Left renal pelvis (tissue), 4 donors: ENCODE measurements at regions not wholly inside any gene's neighbourhood (a gene's known extent, or its start where the extent isn't known, plus 50 kb on each side); places are given as distances from the start of the nearest gene placed in this dataset.
"Not testable (repeated sequence)": the region's sequence is repeated elsewhere in the genome, so short reads cannot be mapped to it uniquely, and the experiment has no call there.

Experiments
- DNase-seq, 4 donors: peaks; one replicate each; pipeline ENCODE4 v3.0.0-alpha.2; 2013; ENCODE audit warnings: low read depth in 4 of 4, low spot score in 3 of 4

DNA sequence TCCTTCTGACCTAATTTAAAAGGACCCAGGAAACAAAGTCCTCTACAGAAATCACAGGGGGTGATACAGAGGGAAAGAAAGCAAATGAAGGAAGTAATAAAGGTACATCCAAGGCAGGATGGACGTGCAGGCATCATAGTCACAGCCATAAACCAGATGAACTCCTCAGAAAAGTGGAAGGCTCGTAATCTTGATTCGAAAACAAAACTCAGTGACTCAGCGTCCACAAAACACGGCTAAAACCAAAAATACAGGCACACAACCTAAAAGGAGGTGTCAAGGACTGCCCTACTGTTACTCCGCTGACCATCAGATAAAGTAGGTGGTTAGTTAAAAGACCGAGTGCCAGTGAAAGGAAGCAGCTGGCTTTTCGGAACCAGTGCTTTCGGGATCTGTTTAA is 81.5 kb downstream of the TRIM69 start:
- not testable (repeated sequence) for DNase-seq

DNA sequence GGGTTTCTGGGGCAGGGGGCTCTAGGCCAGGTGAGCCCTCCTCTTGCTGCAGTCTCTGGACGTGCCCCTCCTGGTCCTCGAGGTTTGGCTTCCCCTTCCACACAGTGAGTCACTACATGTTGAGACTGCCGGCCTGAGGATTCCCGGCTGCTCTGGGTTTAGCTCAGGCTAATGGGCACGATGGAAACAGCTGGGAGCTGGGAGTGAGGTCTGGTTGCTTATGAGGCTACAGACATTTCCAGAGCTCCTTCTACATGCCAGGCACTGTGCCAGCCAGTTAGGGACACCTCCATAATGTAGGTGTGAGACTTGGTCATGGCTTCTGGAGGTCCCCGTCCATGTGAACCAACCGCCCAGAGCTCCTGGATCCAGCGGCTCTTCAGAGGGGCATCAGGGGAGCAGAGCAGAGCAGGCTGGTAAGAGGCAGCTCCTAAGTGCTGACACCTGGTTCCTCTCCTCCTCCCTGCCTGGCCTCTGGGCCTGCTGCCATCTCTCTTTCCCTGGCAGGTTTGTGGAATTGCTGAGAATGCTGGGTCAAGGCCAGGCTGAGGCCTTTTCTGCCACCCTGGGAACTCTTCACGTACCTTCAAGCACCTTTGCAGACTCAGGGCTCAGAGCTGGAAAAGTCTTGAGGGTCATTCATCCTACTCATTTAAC is 83.1 kb downstream of the TRIM69 start:
- not testable (repeated sequence) for DNase-seq

DNA sequence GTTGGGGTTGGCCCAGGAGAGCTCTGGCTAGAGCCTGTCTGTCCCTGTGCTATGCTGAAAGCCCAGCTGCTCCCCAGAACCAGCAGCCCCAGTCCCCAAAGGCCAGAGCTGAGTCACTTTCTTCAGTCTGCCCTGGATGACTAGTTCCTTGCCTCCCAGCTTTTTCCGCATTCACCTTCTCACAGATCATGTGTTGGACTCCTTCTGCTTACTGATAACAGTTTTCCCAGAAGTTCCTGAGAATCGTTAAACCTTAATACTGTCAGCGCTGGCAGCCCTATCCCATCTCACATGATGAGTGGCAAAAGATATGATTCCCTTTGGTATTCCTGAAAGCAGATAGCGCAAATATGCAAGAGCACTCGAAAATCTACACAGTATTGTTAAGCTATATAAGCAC is 84.2 kb downstream of the TRIM69 start:
- not testable (repeated sequence) for DNase-seq

DNA sequence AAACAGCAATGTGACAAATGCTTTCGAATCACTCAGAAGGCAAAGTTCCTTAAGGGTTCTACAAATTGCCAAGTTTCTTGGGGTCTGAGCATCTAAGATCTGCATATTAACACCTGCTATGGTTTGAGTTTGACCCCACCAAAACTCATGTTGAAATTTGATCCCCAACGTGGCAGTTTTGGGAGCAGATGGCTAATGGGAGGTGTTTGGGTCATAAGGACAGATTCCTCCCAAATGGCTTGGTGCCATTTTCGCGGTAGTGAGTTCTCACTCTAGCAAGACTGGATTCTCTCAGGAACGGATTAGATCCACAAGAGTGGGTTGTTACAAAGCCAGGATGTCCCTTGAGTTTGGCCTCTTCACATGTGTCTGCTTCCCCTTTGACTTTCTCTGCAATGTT is 84.6 kb downstream of the TRIM69 start:
- DNase-seq, result not testable (repeated sequence)

DNA sequence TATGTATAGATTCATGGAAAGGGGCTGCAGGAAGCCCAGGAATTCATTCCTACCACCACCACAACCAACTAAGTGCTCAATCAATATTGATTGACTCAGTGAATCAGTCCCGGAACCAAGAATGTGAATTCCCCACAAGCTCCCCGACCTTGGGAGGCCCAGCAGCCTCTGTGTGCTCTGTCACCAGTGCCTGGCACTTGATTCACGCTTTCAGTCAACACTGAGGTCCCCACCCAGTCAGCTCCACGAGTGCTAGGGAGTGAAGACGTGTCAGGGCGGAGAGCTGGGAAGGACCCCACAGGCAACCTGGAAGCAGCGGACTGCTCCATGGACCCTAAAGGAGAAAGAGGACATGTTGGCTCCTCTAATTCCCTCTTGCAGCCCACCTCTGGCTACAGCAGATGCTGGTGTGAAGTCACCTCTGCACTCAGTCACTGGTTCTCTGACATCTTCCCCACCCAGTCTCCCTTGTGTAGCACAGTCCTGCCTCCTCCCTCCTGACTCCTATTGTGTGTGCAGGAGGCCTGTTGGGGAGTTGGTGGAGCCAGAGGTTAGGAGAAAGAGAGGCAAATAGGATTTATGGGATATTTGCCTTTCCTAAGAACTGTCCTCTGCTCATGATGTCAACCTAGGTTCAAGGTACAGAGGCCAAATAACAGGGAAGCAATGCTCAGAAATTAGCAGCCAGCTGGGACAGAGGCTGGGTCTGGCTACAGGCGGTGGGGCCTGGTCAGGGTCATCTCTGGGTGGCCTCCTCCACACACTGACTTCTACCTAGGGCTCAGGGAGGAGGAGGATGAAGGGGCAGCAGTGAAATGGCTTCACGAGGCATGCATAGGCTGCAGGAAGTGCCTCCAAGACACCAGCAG is 88.2 kb downstream of the TRIM69 start:
- not testable (repeated sequence) for DNase-seq

DNA sequence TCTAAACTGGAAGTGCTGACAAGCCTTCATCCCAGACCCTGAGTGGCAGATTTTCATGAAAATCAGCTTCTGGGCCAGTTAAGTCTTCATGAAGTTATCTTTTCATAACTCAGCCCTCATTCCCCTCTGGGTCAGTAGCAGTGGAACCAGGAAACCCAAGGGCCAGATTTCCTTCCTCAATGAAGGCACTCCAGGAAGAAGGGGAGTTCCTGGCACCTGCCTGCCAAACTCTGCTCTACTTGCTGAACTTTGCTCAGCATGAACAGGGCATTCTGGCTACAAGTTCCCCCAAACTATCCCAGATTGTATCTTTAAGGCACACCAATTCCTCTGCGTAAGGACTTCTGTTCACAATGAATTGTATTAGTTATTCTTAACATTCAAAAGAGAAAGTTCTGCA is 90.3 kb downstream of the TRIM69 start:
- DNase-seq, result not testable (repeated sequence)

DNA sequence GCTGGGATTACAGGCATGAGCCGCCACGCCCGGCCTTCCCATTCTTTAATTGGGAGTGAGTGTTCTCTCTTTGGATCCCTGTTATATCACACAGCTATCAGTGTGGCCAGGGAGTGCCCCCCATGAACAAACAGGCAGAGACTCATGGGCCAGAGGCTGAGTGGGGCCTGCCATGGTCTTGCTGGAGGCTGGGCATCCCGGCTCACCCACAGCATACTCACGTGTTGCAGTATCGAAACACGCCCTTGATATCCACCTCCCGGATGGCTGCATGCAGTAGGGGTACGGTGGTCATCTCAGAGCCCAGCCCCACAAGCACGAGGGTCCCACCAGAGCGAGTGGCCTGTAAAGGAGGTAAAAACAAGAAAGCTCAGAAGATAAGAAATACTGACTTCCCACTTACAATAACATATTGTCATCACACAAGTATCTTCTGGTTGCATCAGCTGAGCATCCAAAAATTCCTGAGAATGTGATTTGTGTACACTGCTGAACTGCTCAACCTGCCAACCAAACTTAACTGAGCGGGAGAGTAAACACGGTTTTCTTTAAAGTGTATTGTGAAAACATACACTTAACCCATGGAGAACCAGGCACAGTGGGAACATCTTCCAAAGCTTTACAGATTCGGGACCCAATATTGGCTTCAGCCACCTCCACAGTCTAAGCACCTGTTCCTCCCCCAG is 92.0 kb downstream of the TRIM69 start:
- DNase-seq, result not testable (repeated sequence)

DNA sequence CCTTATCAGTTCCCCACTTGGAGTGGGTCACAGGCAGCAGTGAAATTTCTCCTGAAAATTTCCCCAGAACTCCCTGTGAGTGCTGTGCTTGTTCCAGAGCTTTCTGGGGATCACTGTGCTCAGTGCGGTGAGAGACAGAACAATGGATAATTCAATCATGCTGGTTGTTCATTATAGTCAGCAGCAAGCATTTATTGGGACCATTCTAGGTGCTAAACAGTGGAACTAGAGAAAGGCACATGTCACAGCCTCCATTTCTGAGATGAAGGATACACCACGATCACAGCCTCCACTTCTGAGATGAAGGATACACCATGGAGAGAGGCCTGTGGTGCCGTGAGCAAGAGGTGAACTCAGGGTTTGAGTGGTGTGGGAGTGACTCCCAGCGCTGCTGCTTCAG is 92.8 kb downstream of the TRIM69 start:
- DNase-seq, result not testable (repeated sequence)

DNA sequence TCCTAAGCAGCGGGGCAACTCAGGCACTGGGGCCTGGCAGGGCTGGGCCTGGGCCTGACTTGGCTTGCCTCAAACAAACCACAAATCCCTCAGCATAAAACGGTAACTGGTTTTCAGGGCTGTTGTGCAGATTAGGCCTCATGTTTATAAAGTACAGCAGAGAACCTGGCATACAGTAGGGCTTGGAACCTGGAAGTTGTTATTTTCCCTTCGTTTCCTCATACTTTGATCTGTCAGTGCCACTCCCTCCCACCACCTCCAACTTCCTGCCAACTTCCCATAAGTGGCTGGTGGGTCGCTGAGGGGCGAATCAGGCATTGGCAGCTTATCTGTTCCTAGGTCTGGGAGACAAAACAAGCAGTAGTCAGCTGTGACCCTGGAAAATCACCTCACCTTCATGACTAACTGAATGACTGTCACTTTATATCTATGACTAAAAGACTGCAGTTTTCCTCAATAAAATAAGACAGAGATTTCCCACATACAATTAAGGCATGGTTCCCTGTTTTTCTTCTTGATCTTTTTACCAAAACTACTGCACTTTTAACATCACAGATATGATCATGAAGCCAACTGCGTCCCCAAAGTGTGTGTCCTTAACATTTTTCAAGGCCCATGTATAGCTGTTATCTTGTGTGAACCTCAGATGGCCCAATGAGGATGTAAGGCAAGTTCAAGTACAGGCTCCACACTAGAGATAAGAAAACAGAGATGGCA is 94.5 kb downstream of the TRIM69 start:
- not testable (repeated sequence) for DNase-seq

DNA sequence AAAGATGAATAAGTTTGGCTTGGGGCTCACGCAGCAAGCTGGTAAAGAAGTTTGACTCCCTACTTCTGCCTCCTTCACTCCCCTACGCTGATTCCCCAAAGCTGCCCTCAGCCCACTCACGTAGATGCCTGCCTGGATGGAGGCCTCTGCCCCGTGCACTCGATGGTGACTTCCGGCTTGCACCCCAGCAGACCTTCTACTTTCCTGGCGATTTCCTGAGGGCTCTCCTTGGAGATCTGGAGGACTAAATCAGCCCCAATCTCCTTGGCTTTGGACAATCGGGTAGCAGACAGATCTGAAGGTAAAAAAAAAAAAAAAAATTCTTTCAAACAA is 95.0 kb downstream of the TRIM69 start:
- DNase-seq, result not testable (repeated sequence)

DNA sequence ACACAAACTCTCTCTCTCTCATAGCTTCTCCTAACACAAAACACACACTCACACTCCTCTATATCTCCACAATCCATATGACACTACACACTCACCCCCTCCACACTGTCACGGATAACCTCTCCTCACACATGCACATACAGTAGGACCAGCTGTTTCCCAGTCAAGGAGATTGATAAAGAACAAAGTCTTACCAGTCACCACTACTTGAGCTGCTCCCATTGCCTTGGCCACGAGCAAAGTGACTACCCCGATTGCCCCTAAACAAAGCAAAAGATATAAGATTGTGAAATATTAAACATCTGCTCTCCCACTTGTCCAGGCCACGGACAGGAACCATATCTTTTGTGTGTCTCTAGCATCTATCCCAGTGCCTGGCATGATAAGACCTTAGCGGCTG is 95.8 kb downstream of the TRIM69 start:
- not testable (repeated sequence) for DNase-seq

DNA sequence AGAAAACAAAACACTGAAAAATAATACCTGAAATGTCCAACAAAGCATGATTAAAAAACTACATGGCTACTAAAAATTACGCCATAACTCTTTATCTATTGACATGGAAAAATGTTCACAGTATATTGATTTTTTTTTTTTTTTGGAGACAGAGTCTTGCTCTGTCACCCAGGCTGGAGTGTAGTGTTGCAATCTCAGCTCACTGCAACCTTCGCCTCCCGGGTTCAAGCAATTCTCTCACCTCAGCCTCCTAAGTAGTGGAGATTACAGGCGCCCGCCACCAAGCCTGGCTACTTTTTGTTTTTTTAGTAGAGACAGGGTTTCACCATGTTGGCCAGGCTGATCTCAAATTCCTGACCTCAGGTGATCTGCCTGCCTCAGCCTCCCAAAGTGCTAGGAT is 96.8 kb downstream of the TRIM69 start:
- DNase-seq, result not testable (repeated sequence)

DNA sequence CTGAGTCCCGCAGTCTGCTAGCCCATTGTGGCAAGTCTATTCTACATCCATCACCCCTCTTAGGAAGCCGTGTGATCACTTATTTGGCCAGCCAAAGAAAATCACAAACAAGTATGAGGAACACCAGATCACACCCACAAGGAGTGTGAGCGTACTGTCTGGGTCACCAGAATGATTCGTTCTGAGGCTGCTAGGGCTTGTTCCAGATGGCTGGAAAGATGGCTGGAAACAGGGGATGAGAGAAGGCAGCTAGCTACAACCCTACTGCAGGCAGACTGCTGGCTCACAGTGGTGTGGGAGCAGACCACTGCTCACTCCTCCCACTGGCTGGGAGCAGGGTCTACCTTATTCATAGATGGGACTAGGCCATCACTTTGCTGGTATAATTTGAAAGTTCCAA is 97.4 kb downstream of the TRIM69 start:
- DNase-seq, result not testable (repeated sequence)

DNA sequence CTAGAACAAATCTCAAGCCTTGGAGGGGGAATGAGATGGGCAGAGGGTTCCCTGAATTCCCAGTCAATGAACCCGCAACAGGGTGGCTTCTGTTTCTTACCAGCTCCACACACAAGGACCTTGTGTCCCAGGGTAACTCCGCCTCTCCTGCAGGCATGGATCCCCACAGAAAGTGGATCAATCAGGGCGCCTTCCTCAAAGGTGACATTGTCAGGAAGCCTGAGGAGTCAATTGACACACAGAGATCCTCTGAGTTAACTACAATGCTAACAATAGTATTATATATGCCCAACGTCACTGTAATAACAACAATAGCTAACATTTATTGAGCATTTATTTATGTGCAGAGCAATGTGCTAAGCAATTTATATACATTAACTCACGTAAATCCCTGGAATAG is 98.8 kb downstream of the TRIM69 start:
- not testable (repeated sequence) for DNase-seq

DNA sequence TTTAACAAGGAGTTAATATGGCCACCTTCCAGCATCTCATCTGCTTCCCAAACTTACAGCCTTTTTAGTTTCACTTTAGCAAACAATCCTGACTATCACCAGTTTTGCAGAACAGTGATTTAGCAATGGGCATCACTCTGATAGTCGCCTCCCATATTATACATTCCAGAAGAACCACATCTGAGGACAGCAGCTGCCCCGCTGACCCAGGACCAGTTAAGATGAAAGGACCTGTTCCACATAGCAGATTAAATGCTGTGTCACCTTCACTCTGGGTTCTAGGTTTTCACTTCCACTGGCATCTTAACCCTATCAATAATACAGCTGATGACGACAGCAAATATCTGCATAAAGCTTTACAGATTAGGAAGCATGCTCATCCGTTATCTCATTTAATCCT is 99.8 kb downstream of the TRIM69 start:
- DNase-seq, result no peak

DNA sequence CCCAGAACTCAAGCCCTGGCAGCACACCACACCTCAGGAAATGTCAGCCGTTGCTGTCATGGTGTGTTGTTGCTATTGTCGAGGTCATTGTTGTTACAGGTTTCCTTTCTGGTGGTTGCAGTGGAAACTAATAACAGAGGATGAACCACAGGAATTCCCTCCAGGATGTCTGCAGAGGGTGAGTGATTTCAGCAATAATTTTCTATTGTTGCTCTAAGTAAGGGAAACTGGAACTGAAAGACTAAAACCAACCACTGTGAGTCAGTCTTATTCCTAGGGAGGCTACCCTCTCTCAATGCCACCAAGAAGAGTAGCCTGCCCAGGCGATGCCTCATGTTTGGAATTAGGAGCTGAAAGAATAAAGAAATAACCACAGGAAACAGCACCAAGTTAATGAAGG is 102.6 kb downstream of the TRIM69 start:
- DNase-seq, result not testable (repeated sequence)

DNA sequence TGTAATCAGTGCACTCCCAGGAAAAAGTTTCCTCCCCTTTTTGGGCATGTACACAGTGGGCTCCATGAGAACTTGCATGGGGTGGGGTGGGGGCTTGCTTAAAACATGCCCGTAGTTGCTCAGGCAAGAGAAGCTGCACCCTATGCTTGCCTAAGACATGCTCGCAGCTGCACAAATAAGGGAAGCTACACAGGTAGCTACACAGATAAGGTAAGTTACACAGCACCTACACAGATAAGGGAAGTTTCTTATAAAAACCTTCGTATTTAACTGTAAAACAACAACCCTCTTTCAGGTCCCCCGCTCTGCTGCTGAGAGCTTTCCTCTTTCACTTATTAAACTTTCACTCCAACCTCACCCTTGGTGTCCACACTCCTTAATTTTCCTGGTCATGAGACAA is 105.4 kb downstream of the TRIM69 start:
- DNase-seq, result not testable (repeated sequence)

DNA sequence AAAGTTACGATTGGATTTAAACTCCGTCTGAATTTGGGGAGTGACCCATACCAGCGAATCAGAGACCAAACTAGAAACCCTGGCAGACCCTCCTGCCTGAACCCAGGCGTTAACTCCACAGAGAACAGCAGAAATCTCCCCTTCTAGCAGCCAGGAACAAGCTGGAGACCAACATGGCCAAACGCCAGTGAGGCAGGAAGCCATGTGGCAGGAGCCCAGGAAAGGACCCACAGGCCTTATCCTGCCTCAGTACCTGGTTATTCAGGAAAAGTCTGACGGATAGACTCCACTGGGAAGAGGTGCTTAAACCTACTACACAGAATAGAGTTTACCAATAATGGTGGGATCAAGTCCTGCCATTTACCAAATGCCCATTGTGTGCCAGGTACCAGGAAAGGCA is 106.6 kb downstream of the TRIM69 start:
- DNase-seq, result not testable (repeated sequence)

DNA sequence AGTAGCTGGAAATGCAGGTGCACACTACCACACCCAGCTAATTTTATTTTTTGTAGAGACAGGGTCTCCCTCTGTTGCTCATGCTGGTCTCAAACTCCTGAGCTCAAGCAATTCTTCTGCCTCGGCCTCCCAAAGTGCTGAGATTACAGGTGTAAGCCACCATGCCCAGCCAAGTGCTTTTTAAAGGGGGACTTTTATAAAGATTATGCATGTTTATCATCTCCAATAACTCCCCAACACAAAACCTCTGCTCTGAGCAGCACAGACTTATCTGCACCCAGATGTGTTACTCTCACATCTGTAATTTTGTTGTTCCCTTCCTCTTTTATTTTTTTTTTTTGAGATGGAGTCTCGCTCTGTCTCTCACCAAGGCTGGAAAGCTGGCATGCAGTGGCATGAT is 108.6 kb downstream of the TRIM69 start:
- DNase-seq, result not testable (repeated sequence)

DNA sequence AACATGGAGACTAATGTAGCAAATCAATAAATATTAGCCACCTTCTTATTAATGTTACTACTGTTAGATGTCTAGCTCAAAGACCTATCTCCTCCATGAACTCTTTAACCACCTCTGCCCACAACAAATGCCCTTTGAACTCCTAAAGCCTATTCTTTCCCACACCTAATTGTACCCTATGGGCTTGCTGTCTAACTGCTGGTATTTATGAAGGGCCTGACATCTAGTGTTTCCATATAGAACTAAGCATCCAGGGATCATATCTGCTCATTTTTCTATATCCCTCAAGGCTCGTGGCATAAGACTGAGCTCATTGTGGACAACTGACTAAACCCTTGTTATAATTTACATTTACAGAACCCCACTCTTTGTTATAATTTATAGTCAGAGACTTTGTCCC is 109.8 kb downstream of the TRIM69 start:
- DNase-seq, result not testable (repeated sequence)

DNA sequence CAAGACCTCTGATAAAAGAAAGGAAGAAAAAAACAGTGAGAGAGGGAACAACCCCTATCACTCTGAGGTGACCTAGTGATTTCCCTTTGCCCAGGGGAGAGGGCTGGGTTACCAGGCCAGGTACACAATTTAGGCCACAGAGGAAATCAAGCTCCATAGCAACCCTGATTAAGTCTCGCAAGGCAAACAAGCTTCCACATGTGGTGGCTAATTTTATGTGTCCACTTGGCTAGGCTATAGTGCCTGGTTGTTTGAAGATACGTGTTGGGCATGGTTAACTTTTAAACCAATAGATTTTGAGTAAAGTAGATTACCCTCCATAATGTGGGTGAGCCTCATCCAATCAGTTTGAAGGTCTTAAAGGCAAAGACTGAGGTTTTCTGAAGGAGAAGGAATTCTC is 108.9 kb upstream of the TERB2 start:
- DNase-seq, result not testable (repeated sequence)
